T-cell (primary cell): ENCODE measurements at regions not wholly inside any gene's neighbourhood (a gene's known extent, or its start where the extent isn't known, plus 50 kb on each side); places are given as distances from the start of the nearest gene placed in this dataset.

Experiments
- ATAC-seq, 4 experiments: fragments of 200-7000 bp in 3 of 4; fragments of 150-1000 bp in 1 of 4; cut with Tn5 transposase; replicated peaks in 1 of 4; 1 replicate in 3 of 4; 2 replicates in 1 of 4; pipeline ENCODE4 v1.10.0; 2021; ENCODE audit warnings: moderate library complexity in 3 of 4, mild to moderate bottlenecking in 2 of 4, moderate number of reproducible peaks in 1 of 4
- CTCF ChIA-PET, 2 donors: fragments of 300-600 bp; sonication (Branson Sonifier 250); formaldehyde crosslinking; loops; one replicate each; lab custom pipeline; 2022; ENCODE audit warnings: antibody characterized with exemption in 2 of 2; lab: Charles Lee
- POLR2A ChIA-PET, 2 donors: fragments of 300-600 bp; sonication (Branson Sonifier 250); formaldehyde crosslinking; loops; one replicate each; lab custom pipeline; 2022; ENCODE audit warnings: antibody characterized with exemption in 2 of 2; lab: Charles Lee
- DNase-seq, 35 experiments: peaks; one replicate each; pipeline versions ENCODE4 v3.0.0 to v3.0.0-alpha.2; 2013 to 2023
- H3K27ac ChIP-seq: one replicate; pipeline ENCODE4 v1.5.1; 2013; ENCODE audit warnings: low read length
- H3K27me3 ChIP-seq, 2 experiments: replicated peaks in 1 of 2; 1 replicate in 1 of 2; 2 replicates in 1 of 2; pipeline versions ENCODE4 v1.6.1 to v1.7.0; 2013; ENCODE audit warnings: low read length in 1 of 2, mixed read lengths in 1 of 2; ENCODE audit not compliant: control insufficient read depth in 2 of 2, insufficient read depth in 2 of 2; ENCODE audit errors: extremely low read depth in 1 of 2
- H3K36me3 ChIP-seq, 2 donors: 1 replicate in 1 of 2; 2 replicates in 1 of 2; pipeline versions ENCODE4 v1.6.1 to v1.7.0; 2013; ENCODE audit warnings: low read length in 1 of 2; ENCODE audit not compliant: control insufficient read depth in 2 of 2, insufficient read depth in 1 of 2; ENCODE audit errors: extremely low read depth in 1 of 2
- H3K4me1 ChIP-seq, 2 experiments: 1 replicate in 1 of 2; 2 replicates in 1 of 2; pipeline versions ENCODE4 v1.6.1 to v1.7.0; 2013; ENCODE audit warnings: low read length in 2 of 2, mixed read lengths in 1 of 2; ENCODE audit not compliant: insufficient read depth in 2 of 2, control insufficient read depth in 1 of 2; ENCODE audit errors: extremely low read depth in 1 of 2
- H3K4me3 ChIP-seq, 2 donors: 1 replicate in 1 of 2; 2 replicates in 1 of 2; pipeline versions ENCODE4 v1.5.1 to v1.7.0; 2013; ENCODE audit warnings: mild to moderate bottlenecking in 2 of 2, low read length in 1 of 2, moderate library complexity in 1 of 2; ENCODE audit not compliant: control insufficient read depth in 1 of 2; ENCODE audit errors: extremely low read depth in 1 of 2
- H3K9me3 ChIP-seq: 2 replicates; pipeline ENCODE4 v1.7.0; 2013
- H3K27ac Mint-ChIP-seq, 2 donors: one replicate each; pipeline ENCODE4 v1.8.0; 2020 to 2021; ENCODE audit warnings: mild to moderate bottlenecking in 2 of 2, mixed read lengths in 2 of 2
- H3K27me3 Mint-ChIP-seq, 2 donors: one replicate each; pipeline ENCODE4 v1.8.0; 2021 to 2022; ENCODE audit warnings: mixed read lengths in 2 of 2
- H3K36me3 Mint-ChIP-seq: one replicate; pipeline ENCODE4 v1.8.0; 2021; ENCODE audit warnings: mixed read lengths
- H3K4me1 Mint-ChIP-seq, 3 donors: one replicate each; pipeline ENCODE4 v1.8.0; 2020 to 2022; ENCODE audit warnings: mixed read lengths in 3 of 3, mild to moderate bottlenecking in 1 of 3
- H3K4me3 Mint-ChIP-seq, 3 donors: one replicate each; pipeline ENCODE4 v1.8.0; 2020 to 2022; ENCODE audit warnings: mild to moderate bottlenecking in 3 of 3, mixed read lengths in 3 of 3, moderate library complexity in 3 of 3
- H3K9me3 Mint-ChIP-seq, 3 donors: one replicate each; pipeline ENCODE4 v1.8.0; 2020 to 2022; ENCODE audit warnings: mixed read lengths in 3 of 3
- WGBS: methylation state at CpG from one replicate; pipeline ENCODE4 v1.1.5; 2013; ENCODE audit warnings: missing lambda C conversion rate; ENCODE audit not compliant: insufficient coverage; 5-methylcytosine and 5-hydroxymethylcytosine counted together

GRCh38 chr14:25117342-25117741 is 67.4 kb upstream of the STXBP6 start:
- no peaks in the 10 kb centered on the region for H3K9me3 ChIP-seq
- Mint-ChIP-seq H3K36me3 (no peaks in the 10 kb centered on the region), H3K4me3 (no peak overlapping the region), H3K27me3 (peaks cover 12 to 20% of the 10 kb centered on the region in 2 donors), H3K27ac (no peak overlapping the region), H3K9me3 (peaks cover 0 to 4% (median 2%) of the 10 kb centered on the region in 3 donors), H3K4me1 (no peaks in the 10 kb centered on the region)
- CTCF ChIA-PET, result no interaction called here
- DNase-seq (no peak), ATAC-seq (no peak)
- POLR2A ChIA-PET, result no interaction called here
- no peak overlapping the region for H3K27ac ChIP-seq
- no peaks in the 10 kb centered on the region for H3K27me3 ChIP-seq
- no peaks in the 10 kb centered on the region for H3K4me1 ChIP-seq
- no peaks in the 10 kb centered on the region for H3K36me3 ChIP-seq
- H3K4me3 ChIP-seq, result no peak overlapping the region
- WGBS, result 90% methylated on average over 1 of the region's 1 CpG

- Histone ChIP-seq H3K27ac (no peak overlapping the region), H3K27me3 (no peaks in the 10 kb centered on the region), H3K4me3 (no peak overlapping the region), H3K36me3 (no peaks in the 10 kb centered on the region), H3K4me1 (no peaks in the 10 kb centered on the region), H3K9me3 (no peaks in the 10 kb centered on the region)
- H3K27ac Mint-ChIP-seq, result no peak overlapping the region
- ATAC-seq (no peak), DNase-seq (no peak)
- CTCF ChIA-PET, result no interaction called here
- POLR2A ChIA-PET, result no interaction called here
- H3K4me3 Mint-ChIP-seq, result no peak overlapping the region
- H3K27me3 Mint-ChIP-seq, result peaks cover 12 to 16% of the 10 kb centered on the region in 2 donors
- no peaks in the 10 kb centered on the region for H3K36me3 Mint-ChIP-seq
- peaks cover 0 to 4% (median 2%) of the 10 kb centered on the region in 3 donors for H3K9me3 Mint-ChIP-seq
- H3K4me1 Mint-ChIP-seq, result no peaks in the 10 kb centered on the region
These were observed 66.7 kb upstream of the STXBP6 start for GRCh38 chr14:25116607-25117006.

GRCh38 chr14:25113394-25113793 is 63.4 kb upstream of the STXBP6 start:
- Mint-ChIP-seq H3K27me3 (peaks cover 14 to 25% of the 10 kb centered on the region in 2 donors), H3K4me1 (no peaks in the 10 kb centered on the region), H3K27ac (no peak overlapping the region), H3K9me3 (peaks cover 0 to 4% (median 2%) of the 10 kb centered on the region in 3 donors), H3K4me3 (no peak overlapping the region), H3K36me3 (no peaks in the 10 kb centered on the region)
- no peak overlapping the region for H3K27ac ChIP-seq
- H3K36me3 ChIP-seq, result no peaks in the 10 kb centered on the region
- no peaks in the 10 kb centered on the region for H3K4me1 ChIP-seq
- POLR2A ChIA-PET, result no interaction called here
- no peaks in the 10 kb centered on the region for H3K9me3 ChIP-seq
- H3K4me3 ChIP-seq, result no peak overlapping the region
- DNase-seq, result no peak
- no peaks in the 10 kb centered on the region for H3K27me3 ChIP-seq
- no peak for ATAC-seq
- CTCF ChIA-PET, result interaction anchor here (0.5 to 0.6 kb wide), 3 partner anchors 19 to 35 kb away, joined by 3 to 7 read pairs (median 4); no protein-coding TSS in a partner anchor
- WGBS, result 57% methylated on average over 1 of the region's 1 CpG

- DNase-seq (no peak), ATAC-seq (no peak)
- peaks cover 0 to 4% (median 2%) of the 10 kb centered on the region in 3 donors for H3K9me3 Mint-ChIP-seq
- WGBS, result 72% methylated on average over 1 of the region's 2 CpGs
- Histone ChIP-seq H3K27me3 (no peaks in the 10 kb centered on the region), H3K36me3 (no peaks in the 10 kb centered on the region), H3K4me1 (no peaks in the 10 kb centered on the region), H3K4me3 (no peak overlapping the region), H3K27ac (no peak overlapping the region), H3K9me3 (no peaks in the 10 kb centered on the region)
- peaks cover 15 to 28% of the 10 kb centered on the region in 2 donors for H3K27me3 Mint-ChIP-seq
- ChIA-PET CTCF (no interaction called here), POLR2A (no interaction called here)
- H3K4me3 Mint-ChIP-seq, result no peak overlapping the region
- H3K27ac Mint-ChIP-seq, result no peak overlapping the region
- no peaks in the 10 kb centered on the region for H3K36me3 Mint-ChIP-seq
- no peaks in the 10 kb centered on the region for H3K4me1 Mint-ChIP-seq
These were observed 61.2 kb upstream of the STXBP6 start for GRCh38 chr14:25111061-25111601.

- DNase-seq (no peak), ATAC-seq (no peak)
- peaks cover 0 to under 1% of the 10 kb centered on the region in 2 experiments for H3K27me3 ChIP-seq
- 50% methylated on average over 1 of the region's 2 CpGs for WGBS
- Mint-ChIP-seq H3K4me3 (no peak overlapping the region), H3K4me1 (no peaks in the 10 kb centered on the region), H3K9me3 (peaks cover 0 to 4% (median under 1%) of the 10 kb centered on the region in 3 donors), H3K27ac (no peak overlapping the region), H3K27me3 (peaks cover 15 to 27% of the 10 kb centered on the region in 2 donors), H3K36me3 (no peaks in the 10 kb centered on the region)
- CTCF ChIA-PET, result no interaction called here
- H3K4me3 ChIP-seq, result no peak overlapping the region
- no peaks in the 10 kb centered on the region for H3K4me1 ChIP-seq
- H3K9me3 ChIP-seq, result no peaks in the 10 kb centered on the region
- no peak overlapping the region for H3K27ac ChIP-seq
- POLR2A ChIA-PET, result no interaction called here
- no peaks in the 10 kb centered on the region for H3K36me3 ChIP-seq
These were observed 60.2 kb upstream of the STXBP6 start for GRCh38 chr14:25110106-25110505.

GRCh38 chr14:25108959-25109358 is 59.0 kb upstream of the STXBP6 start:
- WGBS, result no CpG with 5 or more reads among the region's 2 CpGs
- no peaks in the 10 kb centered on the region for H3K4me1 Mint-ChIP-seq
- H3K36me3 ChIP-seq, result no peaks in the 10 kb centered on the region
- no peak for ATAC-seq
- H3K9me3 Mint-ChIP-seq, result no peaks in the 10 kb centered on the region
- H3K27me3 Mint-ChIP-seq, result peaks cover 13 to 23% of the 10 kb centered on the region in 2 donors
- H3K27ac ChIP-seq, result no peak overlapping the region
- no peak overlapping the region for H3K27ac Mint-ChIP-seq
- H3K9me3 ChIP-seq, result no peaks in the 10 kb centered on the region
- H3K4me3 ChIP-seq, result no peak overlapping the region
- ChIA-PET POLR2A (no interaction called here), CTCF (no interaction called here)
- H3K27me3 ChIP-seq, result peaks cover 0 to 7% of the 10 kb centered on the region in 2 experiments
- no peaks in the 10 kb centered on the region for H3K4me1 ChIP-seq
- no peak overlapping the region for H3K4me3 Mint-ChIP-seq
- no peak for DNase-seq
- H3K36me3 Mint-ChIP-seq, result no peaks in the 10 kb centered on the region

GRCh38 chr14:25108291-25108690 is 58.3 kb upstream of the STXBP6 start:
- H3K27me3 Mint-ChIP-seq, result peaks cover 7 to 20% of the 10 kb centered on the region in 2 donors
- no peaks in the 10 kb centered on the region for H3K36me3 Mint-ChIP-seq
- H3K36me3 ChIP-seq, result no peaks in the 10 kb centered on the region
- H3K4me3 Mint-ChIP-seq, result no peak overlapping the region
- POLR2A ChIA-PET, result no interaction called here
- no peak overlapping the region for H3K27ac ChIP-seq
- H3K27ac Mint-ChIP-seq, result no peak overlapping the region
- 67% methylated on average over 1 of the region's 2 CpGs for WGBS
- peaks cover 0 to 7% of the 10 kb centered on the region in 2 experiments for H3K27me3 ChIP-seq
- H3K4me3 ChIP-seq, result no peak overlapping the region
- no peaks in the 10 kb centered on the region for H3K4me1 Mint-ChIP-seq
- CTCF ChIA-PET, result interaction anchor here in 1 of 2 donors (0.6 kb wide), 1 partner anchor 40 kb away, joined by 14 read pairs; no protein-coding TSS in a partner anchor
- no peak for DNase-seq
- no peaks in the 10 kb centered on the region for H3K9me3 Mint-ChIP-seq
- no peak for ATAC-seq
- no peaks in the 10 kb centered on the region for H3K9me3 ChIP-seq
- no peaks in the 10 kb centered on the region for H3K4me1 ChIP-seq
